ENCODE measurements at regions not wholly inside any gene's neighbourhood (a gene's known extent, or its start where the extent isn't known, plus 50 kb on each side); places are given as distances from the start of the nearest gene placed in this dataset.

GRCh38 chr2:33967103-33967502, 368.0 kb upstream of the FAM98A start:
- TF ChIP-seq, protein P1, sequence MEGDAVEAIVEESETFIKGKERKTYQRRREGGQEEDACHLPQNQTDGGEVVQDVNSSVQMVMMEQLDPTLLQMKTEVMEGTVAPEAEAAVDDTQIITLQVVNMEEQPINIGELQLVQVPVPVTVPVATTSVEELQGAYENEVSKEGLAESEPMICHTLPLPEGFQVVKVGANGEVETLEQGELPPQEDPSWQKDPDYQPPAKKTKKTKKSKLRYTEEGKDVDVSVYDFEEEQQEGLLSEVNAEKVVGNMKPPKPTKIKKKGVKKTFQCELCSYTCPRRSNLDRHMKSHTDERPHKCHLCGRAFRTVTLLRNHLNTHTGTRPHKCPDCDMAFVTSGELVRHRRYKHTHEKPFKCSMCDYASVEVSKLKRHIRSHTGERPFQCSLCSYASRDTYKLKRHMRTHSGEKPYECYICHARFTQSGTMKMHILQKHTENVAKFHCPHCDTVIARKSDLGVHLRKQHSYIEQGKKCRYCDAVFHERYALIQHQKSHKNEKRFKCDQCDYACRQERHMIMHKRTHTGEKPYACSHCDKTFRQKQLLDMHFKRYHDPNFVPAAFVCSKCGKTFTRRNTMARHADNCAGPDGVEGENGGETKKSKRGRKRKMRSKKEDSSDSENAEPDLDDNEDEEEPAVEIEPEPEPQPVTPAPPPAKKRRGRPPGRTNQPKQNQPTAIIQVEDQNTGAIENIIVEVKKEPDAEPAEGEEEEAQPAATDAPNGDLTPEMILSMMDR (IDR thresholded peaks at IDR 0.05) = no peak
- no peak for TF ChIP-seq POLR2A (IDR thresholded peaks at IDR 0.05)
